ENCODE measurements at regions not wholly inside any gene's neighbourhood (a gene's known extent, or its start where the extent isn't known, plus 50 kb on each side); places are given as distances from the start of the nearest gene placed in this dataset.

- TF ChIP-seq CTCF (conservative IDR thresholded peaks at IDR 0.05) (no peak), EZH2 (IDR thresholded peaks at IDR 0.05; ENCODE audit: low read depth) (no peak)
Observed at GRCh38 chr2:195343540-195343939, 313.5 kb upstream of the SLC39A10 start.

All from PC-9 (cell line).